ENCODE measurements at regions not wholly inside any gene's neighbourhood (a gene's known extent, or its start where the extent isn't known, plus 50 kb on each side); places are given as distances from the start of the nearest gene placed in this dataset.

DNA sequence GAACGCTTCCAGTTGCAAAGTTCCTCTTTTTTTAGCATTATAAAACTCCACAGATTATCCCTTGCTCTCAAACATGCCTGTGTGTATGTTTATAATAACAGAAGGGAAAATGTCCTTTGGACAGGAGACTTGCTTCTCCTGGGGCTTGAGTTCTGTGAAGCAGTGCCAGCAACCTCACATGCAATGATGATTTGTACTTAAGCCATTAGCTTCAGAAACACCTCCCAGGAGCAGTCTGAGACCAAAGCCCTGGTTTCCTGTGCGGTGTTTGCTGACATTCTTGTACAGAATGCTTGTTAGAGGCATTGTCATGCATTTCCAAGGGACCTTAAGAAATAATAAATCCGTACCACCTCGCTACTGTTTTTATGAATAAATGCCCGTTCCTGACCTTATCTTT lies 752.8 kb downstream of the CBLN4 start:
- Mint-ChIP-seq H3K4me3 (no peak overlapping the region), H3K27ac (no peak overlapping the region), H3K9me3 (peaks cover 10% of the 10 kb centered on the region), H3K4me1 (no peaks in the 10 kb centered on the region), H3K27me3 (no peaks in the 10 kb centered on the region), H3K36me3 (ENCODE audit: low read depth) (no peaks in the 10 kb centered on the region)
- no peak for ATAC-seq (ENCODE audit: low read depth)
- DNase-seq = no peak
- POLR2A ChIA-PET = no interaction called here
- intact Hi-C loops (cut with micrococcal nuclease) = no loop called here
- CTCF ChIA-PET = no interaction called here
- TF ChIP-seq, protein P1, sequence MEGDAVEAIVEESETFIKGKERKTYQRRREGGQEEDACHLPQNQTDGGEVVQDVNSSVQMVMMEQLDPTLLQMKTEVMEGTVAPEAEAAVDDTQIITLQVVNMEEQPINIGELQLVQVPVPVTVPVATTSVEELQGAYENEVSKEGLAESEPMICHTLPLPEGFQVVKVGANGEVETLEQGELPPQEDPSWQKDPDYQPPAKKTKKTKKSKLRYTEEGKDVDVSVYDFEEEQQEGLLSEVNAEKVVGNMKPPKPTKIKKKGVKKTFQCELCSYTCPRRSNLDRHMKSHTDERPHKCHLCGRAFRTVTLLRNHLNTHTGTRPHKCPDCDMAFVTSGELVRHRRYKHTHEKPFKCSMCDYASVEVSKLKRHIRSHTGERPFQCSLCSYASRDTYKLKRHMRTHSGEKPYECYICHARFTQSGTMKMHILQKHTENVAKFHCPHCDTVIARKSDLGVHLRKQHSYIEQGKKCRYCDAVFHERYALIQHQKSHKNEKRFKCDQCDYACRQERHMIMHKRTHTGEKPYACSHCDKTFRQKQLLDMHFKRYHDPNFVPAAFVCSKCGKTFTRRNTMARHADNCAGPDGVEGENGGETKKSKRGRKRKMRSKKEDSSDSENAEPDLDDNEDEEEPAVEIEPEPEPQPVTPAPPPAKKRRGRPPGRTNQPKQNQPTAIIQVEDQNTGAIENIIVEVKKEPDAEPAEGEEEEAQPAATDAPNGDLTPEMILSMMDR (IDR thresholded peaks at IDR 0.05) = no peak

DNA sequence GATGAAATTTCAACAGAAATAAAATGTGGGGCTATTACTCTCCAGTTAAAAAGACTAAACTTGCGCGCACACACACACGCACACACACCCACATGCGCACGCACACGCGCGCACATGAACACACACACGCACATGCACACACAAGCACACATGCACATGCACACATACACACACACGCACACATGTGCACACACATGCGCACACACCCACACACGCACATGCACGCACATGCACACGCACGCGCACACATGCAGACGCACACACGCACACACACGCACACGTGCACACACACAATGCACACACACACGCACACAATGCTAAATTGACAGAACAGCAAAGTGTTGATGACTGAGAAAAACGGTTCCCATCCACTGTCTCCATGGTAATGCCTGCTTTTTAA lies 754.1 kb downstream of the CBLN4 start:
- no peak for ATAC-seq (ENCODE audit: low read depth)
- TF ChIP-seq, protein P1 (IDR thresholded peaks at IDR 0.05) = no peak
- intact Hi-C loops (cut with micrococcal nuclease) = no loop called here

DNA sequence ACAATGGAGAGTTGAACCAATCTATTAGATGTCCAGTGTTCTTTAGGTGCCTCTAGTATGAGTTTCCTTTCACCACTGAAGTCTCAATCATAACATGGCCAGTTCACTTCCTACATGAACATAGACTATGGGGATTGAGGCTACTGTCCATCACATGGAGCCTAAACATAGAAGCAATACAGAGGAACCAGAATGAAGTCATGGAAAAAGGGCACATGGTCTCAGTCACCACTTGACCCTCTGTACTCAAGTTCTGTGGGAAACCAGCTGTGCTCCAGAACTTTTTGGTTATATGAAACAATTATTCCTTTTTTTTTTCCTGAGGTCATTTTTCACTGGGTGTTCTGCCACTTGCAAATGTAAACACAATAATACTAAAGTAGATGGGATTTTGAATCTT lies 762.5 kb downstream of the CBLN4 start:
- Mint-ChIP-seq H3K4me3 (no peak overlapping the region), H3K36me3 (ENCODE audit: low read depth) (no peaks in the 10 kb centered on the region), H3K9me3 (peaks cover 2% of the 10 kb centered on the region), H3K27ac (no peak overlapping the region), H3K4me1 (no peaks in the 10 kb centered on the region), H3K27me3 (no peaks in the 10 kb centered on the region)
- DNase-seq (no peak), ATAC-seq (ENCODE audit: low read depth) (no peak)
- CTCF ChIA-PET = no interaction called here
- intact Hi-C loops (cut with micrococcal nuclease) = no loop called here
- TF ChIP-seq, protein P1 (IDR thresholded peaks at IDR 0.05) = no peak
- POLR2A ChIA-PET = no interaction called here

More for the DNA sequence above, 754.1 kb downstream of the CBLN4 start:
- POLR2A ChIA-PET = no interaction called here
- H3K27ac Mint-ChIP-seq = no peak overlapping the region
- no peaks in the 10 kb centered on the region for H3K27me3 Mint-ChIP-seq
- H3K4me3 Mint-ChIP-seq = no peak overlapping the region
- CTCF ChIA-PET = no interaction called here
- H3K4me1 Mint-ChIP-seq = no peaks in the 10 kb centered on the region
- no peak for DNase-seq
- peaks cover 10% of the 10 kb centered on the region for H3K9me3 Mint-ChIP-seq
- no peaks in the 10 kb centered on the region for H3K36me3 Mint-ChIP-seq (ENCODE audit: low read depth)

DNA sequence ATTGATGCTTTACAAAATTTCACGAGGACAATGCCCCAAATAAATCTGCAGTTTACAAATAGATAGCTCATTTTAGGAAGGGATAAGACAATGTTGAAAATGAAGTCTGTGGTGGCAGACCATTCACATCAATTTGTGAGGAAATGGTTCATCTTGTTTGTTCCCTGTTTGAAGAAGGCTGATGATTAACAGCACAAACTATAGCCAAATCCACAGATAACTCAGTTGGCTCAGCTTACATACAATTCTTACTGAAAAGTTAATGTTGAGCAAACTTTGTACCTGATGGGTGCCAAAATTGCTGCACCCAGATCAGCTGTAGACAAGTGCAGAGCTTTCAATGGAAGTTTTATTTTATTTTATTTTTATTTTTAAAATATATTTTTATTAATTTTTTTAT lies 763.9 kb downstream of the DOK5 start:
- TF ChIP-seq, protein P1 (IDR thresholded peaks at IDR 0.05) = no peak
- Mint-ChIP-seq H3K36me3 (ENCODE audit: low read depth) (no peaks in the 10 kb centered on the region), H3K4me3 (no peak overlapping the region), H3K27ac (no peak overlapping the region), H3K27me3 (no peaks in the 10 kb centered on the region), H3K9me3 (peaks cover 6% of the 10 kb centered on the region), H3K4me1 (no peaks in the 10 kb centered on the region)
- ChIA-PET POLR2A (no interaction called here), CTCF (no interaction called here)
- DNase-seq (no peak), ATAC-seq (ENCODE audit: low read depth) (no peak)
- intact Hi-C loops (cut with micrococcal nuclease) = no loop called here

DNA sequence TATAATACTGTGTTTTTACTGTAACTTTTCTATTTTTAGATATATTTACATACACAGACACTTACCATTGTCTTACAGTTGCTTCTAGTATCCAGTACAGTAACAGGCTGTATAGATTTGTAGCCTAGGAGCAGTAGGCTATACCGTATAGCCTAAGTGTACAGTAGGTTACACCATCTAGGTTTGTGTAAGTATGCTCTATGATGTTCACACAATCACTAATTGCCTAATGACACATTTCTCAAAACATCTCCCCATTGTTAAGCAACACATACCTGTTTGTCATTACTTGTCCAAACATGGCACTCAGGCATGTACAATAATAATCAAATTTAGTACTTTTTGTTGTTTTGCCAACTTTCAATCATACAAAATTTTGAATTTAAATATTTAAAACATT lies 757.3 kb downstream of the DOK5 start:
- Mint-ChIP-seq H3K27me3 (no peaks in the 10 kb centered on the region), H3K4me1 (no peaks in the 10 kb centered on the region), H3K4me3 (no peak overlapping the region), H3K36me3 (ENCODE audit: low read depth) (no peaks in the 10 kb centered on the region), H3K9me3 (peaks cover 8% of the 10 kb centered on the region), H3K27ac (no peak overlapping the region)
- no peak for DNase-seq
- ChIA-PET CTCF (no interaction called here), POLR2A (no interaction called here)
- ATAC-seq (ENCODE audit: low read depth) = no peak
- TF ChIP-seq, protein P1 (IDR thresholded peaks at IDR 0.05) = no peak
- intact Hi-C loops (cut with micrococcal nuclease) = no loop called here

Measured in activated B cell treated with CpG ODN at 0.5 μM for 24 hours (primary cell).